GM13976 (cell line): ENCODE measurements at regions not wholly inside any gene's neighbourhood (a gene's known extent, or its start where the extent isn't known, plus 50 kb on each side); places are given as distances from the start of the nearest gene placed in this dataset.

Experiments used
- DNase-seq: peaks from one replicate; pipeline ENCODE4 v3.0.0; 2012; ENCODE audit warnings: low spot score
- CTCF ChIP-seq: IDR thresholded peaks from 2 replicates; pipeline ENCODE4 v1.5.1; 2012; ENCODE audit warnings: borderline replicate concordance, mild to moderate bottlenecking; ENCODE audit not compliant: insufficient read depth; ENCODE audit errors: extremely low read depth, missing control alignments, control extremely low read depth
- in situ Hi-C: fragments of 300-500 bp; cut with MboI; formaldehyde crosslinking; loops from one replicate; pipeline ENCODE4 v1.12.0; 2022; ENCODE audit warnings: low sequenced_read_pairs, mixed read lengths, inconsistent platforms; ENCODE audit not compliant: unreplicated experiment

- DNase-seq: no peak
- in situ Hi-C loops: no loop called here
- TF ChIP-seq CTCF: no peak
Measured at GRCh38 chr2:222100704-222101699, 197.8 kb downstream of the PAX3 start.

- no peak for TF ChIP-seq CTCF
- in situ Hi-C loops: no loop called here
- DNase-seq: no peak
Measured at GRCh38 chr2:222088561-222088960, 210.2 kb downstream of the PAX3 start.

GRCh38 chr2:222087998-222088397 is 210.8 kb downstream of the PAX3 start:
- no peak for DNase-seq
- in situ Hi-C loops: no loop called here
- no peak for TF ChIP-seq CTCF

DNA sequence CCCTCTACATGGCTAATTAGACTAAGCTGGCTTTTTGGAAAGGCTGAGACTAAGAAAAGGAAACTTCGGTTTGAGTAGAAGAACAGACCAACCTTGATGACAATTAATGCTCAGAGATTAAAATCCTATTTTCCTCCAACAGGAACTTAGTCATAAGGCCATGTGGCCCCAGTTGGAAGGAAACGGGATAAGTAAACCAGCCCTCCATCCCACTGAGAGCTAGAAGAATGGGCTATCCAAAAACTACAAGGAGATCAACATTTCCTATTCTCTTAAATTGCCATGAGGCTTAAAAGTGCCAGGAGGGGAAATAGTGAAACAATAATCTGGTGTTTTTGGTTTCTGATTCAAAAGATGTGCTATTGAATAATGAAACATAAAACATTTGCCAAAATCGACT is 216.6 kb downstream of the PAX3 start:
- DNase-seq: no peak

GRCh38 chr2:222080141-222080540 is 218.7 kb downstream of the PAX3 start:
- no peak for TF ChIP-seq CTCF
- in situ Hi-C loops: no loop called here
- no peak for DNase-seq

More for the DNA sequence above, 216.6 kb downstream of the PAX3 start:
- in situ Hi-C loops: no loop called here
- no peak for TF ChIP-seq CTCF

GRCh38 chr2:222076973-222077690 is 221.7 kb downstream of the PAX3 start:
- no peak for DNase-seq
- in situ Hi-C loops: no loop called here
- no peak for TF ChIP-seq CTCF
